Skin epidermis (tissue), 12 donors: ENCODE measurements at regions not wholly inside any gene's neighbourhood (a gene's known extent, or its start where the extent isn't known, plus 50 kb on each side); places are given as distances from the start of the nearest gene placed in this dataset.

Experiments used
- H3K27ac ChIP-seq, 21 experiments: fragments of 200-600 bp; sonication (generic) in 11 of 21; one replicate each; pipeline ENCODE4 v1.5.0; 2020; ENCODE audit warnings: mild to moderate bottlenecking in 3 of 21, inconsistent platforms in 2 of 21, moderate library complexity in 2 of 21
- H3K4me3 ChIP-seq, 7 experiments: fragments of 200-600 bp; sonication (generic) in 2 of 7; one replicate each; pipeline ENCODE4 v1.5.0; 2020; ENCODE audit warnings: inconsistent platforms in 2 of 7, mild to moderate bottlenecking in 2 of 7, moderate library complexity in 1 of 7

GRCh38 chr2:16293871-16294270 lies 353.5 kb downstream of the MYCN start:
- Histone ChIP-seq H3K27ac (no peak overlapping the region), H3K4me3 (no peak overlapping the region)

- Histone ChIP-seq H3K27ac (no peak overlapping the region), H3K4me3 (no peak overlapping the region)
These were observed 353.0 kb downstream of the MYCN start for GRCh38 chr2:16293398-16293797.

GRCh38 chr2:16291731-16292550 lies 351.6 kb downstream of the MYCN start:
- no peak overlapping the region for H3K27ac ChIP-seq
- no peak overlapping the region for H3K4me3 ChIP-seq

GRCh38 chr2:16291226-16291625 lies 350.9 kb downstream of the MYCN start:
- H3K4me3 ChIP-seq, result no peak overlapping the region
- H3K27ac ChIP-seq, result no peak overlapping the region

- Histone ChIP-seq H3K4me3 (no peak overlapping the region), H3K27ac (no peak overlapping the region)
These were observed 350.1 kb downstream of the MYCN start for GRCh38 chr2:16290311-16291020.

GRCh38 chr2:16288371-16289112 lies 348.2 kb downstream of the MYCN start:
- H3K4me3 ChIP-seq, result no peak overlapping the region
- no peak overlapping the region for H3K27ac ChIP-seq

GRCh38 chr2:16287831-16288230 lies 347.5 kb downstream of the MYCN start:
- no peak overlapping the region for H3K4me3 ChIP-seq
- no peak overlapping the region for H3K27ac ChIP-seq

GRCh38 chr2:16287281-16287680 lies 346.9 kb downstream of the MYCN start:
- H3K4me3 ChIP-seq, result no peak overlapping the region
- H3K27ac ChIP-seq, result no peak overlapping the region

- no peak overlapping the region for H3K4me3 ChIP-seq
These were observed 345.6 kb downstream of the MYCN start for GRCh38 chr2:16285813-16286510.

GRCh38 chr2:16284941-16285625 lies 344.7 kb downstream of the MYCN start:
- Histone ChIP-seq H3K27ac (peak overlapping the region in 1 of 21 experiments; percentile 38), H3K4me3 (no peak overlapping the region)

More at GRCh38 chr2:16285813-16286510, 345.6 kb downstream of the MYCN start:
- H3K27ac ChIP-seq, result peak overlapping the region in 1 of 21 experiments; percentile 11

- Histone ChIP-seq H3K27ac (peak overlapping the region in 1 of 21 experiments; percentile 7), H3K4me3 (no peak overlapping the region)
These were observed 342.9 kb downstream of the MYCN start for GRCh38 chr2:16283071-16283850.

GRCh38 chr2:16282511-16282910 lies 342.2 kb downstream of the MYCN start:
- Histone ChIP-seq H3K27ac (peak overlapping the region in 1 of 21 experiments; percentile 37), H3K4me3 (no peak overlapping the region)

- H3K4me3 ChIP-seq, result no peak overlapping the region
- peak overlapping the region in 1 of 21 experiments; percentile 37 for H3K27ac ChIP-seq
These were observed 341.3 kb downstream of the MYCN start for GRCh38 chr2:16281451-16282335.

- no peak overlapping the region for H3K4me3 ChIP-seq
These were observed 339.7 kb downstream of the MYCN start for GRCh38 chr2:16280081-16280480.

GRCh38 chr2:16279641-16280040 lies 339.3 kb downstream of the MYCN start:
- H3K4me3 ChIP-seq, result no peak overlapping the region
- no peak overlapping the region for H3K27ac ChIP-seq

More at GRCh38 chr2:16280081-16280480, 339.7 kb downstream of the MYCN start:
- H3K27ac ChIP-seq, result peak overlapping the region in 1 of 21 experiments; percentile 14

GRCh38 chr2:16279201-16279570 lies 338.8 kb downstream of the MYCN start:
- no peak overlapping the region for H3K27ac ChIP-seq
- no peak overlapping the region for H3K4me3 ChIP-seq

GRCh38 chr2:16278421-16279200 lies 338.3 kb downstream of the MYCN start:
- H3K4me3 ChIP-seq, result no peak overlapping the region
- no peak overlapping the region for H3K27ac ChIP-seq
